Activated CD8-positive, alpha-beta memory T cell treated with anti-CD3 and anti-CD28 coated beads, Interleukin-2, amount 50 U/mL, for 48 hours (primary cell): ENCODE measurements at regions not wholly inside any gene's neighbourhood (a gene's known extent, or its start where the extent isn't known, plus 50 kb on each side); places are given as distances from the start of the nearest gene placed in this dataset.
"Not testable (repeated sequence)": the region's sequence is repeated elsewhere in the genome, so short reads cannot be mapped to it uniquely, and the experiment has no call there.

ENCODE experiments used
- DNase-seq: peaks from one replicate; pipeline ENCODE4 v3.0.0-alpha.2; 2020

GRCh38 chr10:56096226-56096517 is 264.9 kb downstream of the ZWINT start:
- no peak for DNase-seq

GRCh38 chr10:56095506-56096225 is 265.4 kb downstream of the ZWINT start:
- no peak for DNase-seq

- DNase-seq, result not testable (repeated sequence)
These were observed 267.4 kb downstream of the ZWINT start for GRCh38 chr10:56093645-56094044.

- no peak for DNase-seq
These were observed 269.2 kb downstream of the ZWINT start for GRCh38 chr10:56091872-56092271.

- no peak for DNase-seq
These were observed 270.0 kb downstream of the ZWINT start for GRCh38 chr10:56090914-56091540.

GRCh38 chr10:56085406-56086122 is 275.5 kb downstream of the ZWINT start:
- no peak for DNase-seq

- no peak for DNase-seq
These were observed 278.9 kb downstream of the ZWINT start for GRCh38 chr10:56082169-56082568.

- DNase-seq, result no peak
These were observed 292.4 kb downstream of the ZWINT start for GRCh38 chr10:56068473-56069263.

- no peak for DNase-seq
These were observed 293.0 kb downstream of the ZWINT start for GRCh38 chr10:56068040-56068439.

GRCh38 chr10:56063642-56064041 is 297.4 kb downstream of the ZWINT start:
- DNase-seq, result no peak

- no peak for DNase-seq
These were observed 303.2 kb downstream of the ZWINT start for GRCh38 chr10:56057860-56058259.

GRCh38 chr10:56035489-56035888 is 325.6 kb downstream of the ZWINT start:
- no peak for DNase-seq

GRCh38 chr10:56028298-56029132 is 332.5 kb downstream of the ZWINT start:
- DNase-seq, result no peak

- no peak for DNase-seq
These were observed 349.0 kb downstream of the ZWINT start for GRCh38 chr10:56012101-56012500.

- no peak for DNase-seq
These were observed 357.5 kb downstream of the ZWINT start for GRCh38 chr10:56003555-56003954.

GRCh38 chr10:55989188-55989587 is 371.9 kb downstream of the ZWINT start:
- DNase-seq, result no peak

GRCh38 chr10:55979203-55979602 is 381.9 kb downstream of the ZWINT start:
- no peak for DNase-seq

GRCh38 chr10:55966101-55966500 is 395.0 kb downstream of the ZWINT start:
- DNase-seq, result no peak

GRCh38 chr10:55943403-55943802 is 417.7 kb downstream of the ZWINT start:
- DNase-seq, result no peak

- no peak for DNase-seq
These were observed 431.8 kb downstream of the ZWINT start for GRCh38 chr10:55929291-55929690.

GRCh38 chr10:55899472-55900147 is 461.4 kb downstream of the ZWINT start:
- not testable (repeated sequence) for DNase-seq

GRCh38 chr10:55897490-55897921 is 463.6 kb downstream of the ZWINT start:
- DNase-seq, result no peak
